ENCODE measurements at regions not wholly inside any gene's neighbourhood (a gene's known extent, or its start where the extent isn't known, plus 50 kb on each side); places are given as distances from the start of the nearest gene placed in this dataset.

GRCh38 chr3:28935146-28935545 is 345.7 kb upstream of the RBMS3 start:
- DNase-seq (ENCODE audit: low read depth, low spot score) = no peak
- Histone ChIP-seq H3K9me3 (ENCODE audit: control insufficient read depth, insufficient read depth, low read length) (no peaks in the 10 kb centered on the region), H3K27ac (ENCODE audit: low read depth, low read length) (no peak overlapping the region), H3K27me3 (ENCODE audit: control insufficient read depth, insufficient read depth, low read length) (peaks cover 3% of the 10 kb centered on the region), H3K4me3 (ENCODE audit: low read depth, low read length) (no peak overlapping the region)
- ChIA-PET POLR2A (interaction anchor here (0.6 kb wide), 1 partner anchor 39 kb away, joined by 10 read pairs; no protein-coding TSS in a partner anchor), CTCF (no interaction called here)
- no peak for TF ChIP-seq CTCF (IDR thresholded peaks at IDR 0.05; ENCODE audit: low read depth, low read length)

GRCh38 chr3:28936154-28936553 is 344.7 kb upstream of the RBMS3 start:
- no peak for DNase-seq (ENCODE audit: low read depth, low spot score)
- CTCF ChIA-PET = no interaction called here
- Histone ChIP-seq H3K27me3 (ENCODE audit: control insufficient read depth, insufficient read depth, low read length) (peaks cover 3% of the 10 kb centered on the region), H3K9me3 (ENCODE audit: control insufficient read depth, insufficient read depth, low read length) (no peaks in the 10 kb centered on the region), H3K4me3 (ENCODE audit: low read depth, low read length) (no peak overlapping the region), H3K27ac (ENCODE audit: low read depth, low read length) (no peak overlapping the region)
- POLR2A ChIA-PET = no interaction called here
- no peak for TF ChIP-seq CTCF (IDR thresholded peaks at IDR 0.05; ENCODE audit: low read depth, low read length)

GRCh38 chr3:28940530-28940929 is 340.3 kb upstream of the RBMS3 start:
- ChIA-PET CTCF (no interaction called here), POLR2A (no interaction called here)
- no peaks in the 10 kb centered on the region for H3K27me3 ChIP-seq (ENCODE audit: control insufficient read depth, insufficient read depth, low read length)
- DNase-seq (ENCODE audit: low read depth, low spot score) = peak; percentile 78
- no peak overlapping the region for H3K4me3 ChIP-seq (ENCODE audit: low read depth, low read length)
- no peak overlapping the region for H3K27ac ChIP-seq (ENCODE audit: low read depth, low read length)
- no peak for TF ChIP-seq CTCF (IDR thresholded peaks at IDR 0.05; ENCODE audit: low read depth, low read length)
- H3K9me3 ChIP-seq (ENCODE audit: control insufficient read depth, insufficient read depth, low read length) = no peaks in the 10 kb centered on the region

- no peak for DNase-seq (ENCODE audit: low read depth, low spot score)
- Histone ChIP-seq H3K4me3 (ENCODE audit: low read depth, low read length) (no peak overlapping the region), H3K27me3 (ENCODE audit: control insufficient read depth, insufficient read depth, low read length) (no peaks in the 10 kb centered on the region), H3K27ac (ENCODE audit: low read depth, low read length) (no peak overlapping the region), H3K9me3 (ENCODE audit: control insufficient read depth, insufficient read depth, low read length) (no peaks in the 10 kb centered on the region)
- no peak for TF ChIP-seq CTCF (IDR thresholded peaks at IDR 0.05; ENCODE audit: low read depth, low read length)
- ChIA-PET POLR2A (no interaction called here), CTCF (no interaction called here)
These were observed 339.9 kb upstream of the RBMS3 start for GRCh38 chr3:28940994-28941393.

- H3K27me3 ChIP-seq (ENCODE audit: control insufficient read depth, insufficient read depth, low read length) = no peaks in the 10 kb centered on the region
- H3K27ac ChIP-seq (ENCODE audit: low read depth, low read length) = no peak overlapping the region
- H3K9me3 ChIP-seq (ENCODE audit: control insufficient read depth, insufficient read depth, low read length) = no peaks in the 10 kb centered on the region
- CTCF ChIA-PET = no interaction called here
- POLR2A ChIA-PET = no interaction called here
- H3K4me3 ChIP-seq (ENCODE audit: low read depth, low read length) = no peak overlapping the region
- no peak for DNase-seq (ENCODE audit: low read depth, low spot score)
- TF ChIP-seq CTCF (IDR thresholded peaks at IDR 0.05; ENCODE audit: low read depth, low read length) = no peak
These were observed 333.8 kb upstream of the RBMS3 start for GRCh38 chr3:28947061-28947460.
